Esophagus squamous epithelium (tissue), 5 donors: ENCODE measurements at regions not wholly inside any gene's neighbourhood (a gene's known extent, or its start where the extent isn't known, plus 50 kb on each side); places are given as distances from the start of the nearest gene placed in this dataset.

Experiments
- DNase-seq: peaks from one replicate; lab custom pipeline; 2025; lab: John Stamatoyannopoulos, UW
- H3K27ac ChIP-seq, 4 donors: fragments of 200-600 bp; sonication (generic); one replicate each; pipeline ENCODE4 v1.5.1; 2016 to 2019; ENCODE audit warnings: mild to moderate bottlenecking in 1 of 4
- H3K27me3 ChIP-seq, 4 donors: fragments of 200-600 bp; sonication (generic); 1 replicate in 3 of 4; 2 replicates in 1 of 4; pipeline versions ENCODE4 v1.5.1 to v1.6.0; 2017 to 2021; ENCODE audit warnings: antibody characterized with exemption in 1 of 4
- H3K36me3 ChIP-seq, 3 donors: fragments of 200-600 bp; sonication (generic); one replicate each; pipeline ENCODE4 v1.5.1; 2016 to 2019
- H3K4me1 ChIP-seq, 3 donors: fragments of 200-600 bp; sonication (generic); one replicate each; pipeline ENCODE4 v1.5.1; 2017 to 2019
- H3K4me3 ChIP-seq, 4 donors: fragments of 200-600 bp; sonication (generic); 1 replicate in 3 of 4; 2 replicates in 1 of 4; pipeline ENCODE4 v1.5.1; 2016 to 2019; ENCODE audit warnings: mild to moderate bottlenecking in 2 of 4, moderate library complexity in 1 of 4
- H3K9me3 ChIP-seq, 3 donors: fragments of 200-600 bp; sonication (generic); one replicate each; pipeline ENCODE4 v1.5.1; 2016 to 2019
- POLR2A ChIP-seq, 4 donors: fragments of 450-650 bp; IDR thresholded peaks; one replicate each; pipeline ENCODE4 v1.6.1; 2017; ENCODE audit warnings: antibody characterized with exemption in 4 of 4, mild to moderate bottlenecking in 4 of 4, moderate library complexity in 3 of 4
- WGBS, 2 donors: methylation state at CpG; one replicate each; pipeline ENCODE4 v1.1.5; 2018; 5-methylcytosine and 5-hydroxymethylcytosine counted together
- intact Hi-C: fragments of 100-400 bp; cut with DNase I; formaldehyde crosslinking; loops from one replicate; pipeline ENCODE4 v1.15.0; 2022
- TF ChIP-seq, protein P1 (sequence below), 6 experiments: fragments of 450-650 bp in 4 of 6; fragments of 200-600 bp in 2 of 6; sonication (generic) in 2 of 6; IDR thresholded peaks; one replicate each; pipeline ENCODE4 v1.5.1; 2016 to 2019; ENCODE audit warnings: antibody characterized with exemption in 6 of 6, mild to moderate bottlenecking in 4 of 6, moderate library complexity in 4 of 6
- donor health status: DM: yes; HTN: yes; CAD: no.

DNA sequence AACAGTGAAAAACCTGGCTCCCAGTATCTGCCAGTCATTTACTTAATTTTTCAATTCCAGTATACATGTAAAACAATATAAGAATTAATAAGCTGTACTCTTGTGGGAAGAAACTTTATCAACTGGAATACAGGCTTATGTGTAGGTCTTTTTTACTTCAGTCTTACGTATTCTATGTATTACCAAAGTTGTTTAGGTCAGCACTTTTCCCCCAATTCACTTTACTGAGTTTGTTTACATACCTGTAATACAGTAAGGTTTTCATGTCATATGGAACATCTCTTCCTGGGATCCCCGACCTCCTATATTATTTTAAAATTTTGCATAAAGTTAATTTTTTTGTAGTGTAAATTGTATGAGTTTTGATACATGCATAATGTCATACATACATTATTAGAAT is 181.8 kb upstream of the OLFM3 start:
- Histone ChIP-seq H3K36me3 (no peaks in the 10 kb centered on the region), H3K4me1 (no peaks in the 10 kb centered on the region), H3K9me3 (no peaks in the 10 kb centered on the region), H3K27ac (no peak overlapping the region), H3K27me3 (no peaks in the 10 kb centered on the region), H3K4me3 (no peak overlapping the region)
- intact Hi-C loops: no loop called here
- WGBS, 2 donors: 64 to 70% methylated on average over 2 of the region's 2 CpGs
- TF ChIP-seq, protein P1, sequence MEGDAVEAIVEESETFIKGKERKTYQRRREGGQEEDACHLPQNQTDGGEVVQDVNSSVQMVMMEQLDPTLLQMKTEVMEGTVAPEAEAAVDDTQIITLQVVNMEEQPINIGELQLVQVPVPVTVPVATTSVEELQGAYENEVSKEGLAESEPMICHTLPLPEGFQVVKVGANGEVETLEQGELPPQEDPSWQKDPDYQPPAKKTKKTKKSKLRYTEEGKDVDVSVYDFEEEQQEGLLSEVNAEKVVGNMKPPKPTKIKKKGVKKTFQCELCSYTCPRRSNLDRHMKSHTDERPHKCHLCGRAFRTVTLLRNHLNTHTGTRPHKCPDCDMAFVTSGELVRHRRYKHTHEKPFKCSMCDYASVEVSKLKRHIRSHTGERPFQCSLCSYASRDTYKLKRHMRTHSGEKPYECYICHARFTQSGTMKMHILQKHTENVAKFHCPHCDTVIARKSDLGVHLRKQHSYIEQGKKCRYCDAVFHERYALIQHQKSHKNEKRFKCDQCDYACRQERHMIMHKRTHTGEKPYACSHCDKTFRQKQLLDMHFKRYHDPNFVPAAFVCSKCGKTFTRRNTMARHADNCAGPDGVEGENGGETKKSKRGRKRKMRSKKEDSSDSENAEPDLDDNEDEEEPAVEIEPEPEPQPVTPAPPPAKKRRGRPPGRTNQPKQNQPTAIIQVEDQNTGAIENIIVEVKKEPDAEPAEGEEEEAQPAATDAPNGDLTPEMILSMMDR (IDR thresholded peaks at IDR 0.05): no peak
- no peak for TF ChIP-seq POLR2A (IDR thresholded peaks at IDR 0.05)
- DNase-seq: no peak

DNA sequence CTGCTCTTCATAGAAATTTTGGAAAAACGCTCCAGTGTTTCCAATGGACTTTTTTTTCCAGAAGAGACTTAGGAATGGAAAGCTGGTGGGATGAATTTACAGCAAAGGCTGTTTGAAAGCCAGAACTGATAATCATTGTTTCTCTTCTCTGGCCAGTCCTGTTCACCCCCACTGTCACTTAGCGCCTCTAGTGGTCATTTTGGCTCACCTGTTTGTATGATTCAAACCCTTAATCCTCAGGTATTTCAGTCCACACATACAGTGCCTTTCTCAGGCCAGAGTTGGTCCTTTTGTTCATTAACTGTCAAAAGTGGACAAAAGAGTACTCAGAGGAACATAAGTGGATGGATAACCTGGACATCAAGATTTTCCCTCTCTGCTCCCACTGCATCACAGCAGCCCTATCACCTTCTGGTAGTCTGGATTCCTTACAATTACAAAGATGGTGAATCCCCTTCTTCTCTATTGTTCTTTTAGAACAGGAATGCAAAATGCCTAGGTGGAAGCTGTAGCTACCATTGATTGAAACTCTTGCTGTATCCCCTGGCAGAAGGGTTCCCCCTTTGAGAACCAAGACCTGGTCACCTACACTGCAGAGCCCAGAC is 177.6 kb upstream of the OLFM3 start:
- DNase-seq: no peak
- 23 to 31% methylated on average over 2 of the region's 2 CpGs for WGBS, 2 donors
- Histone ChIP-seq H3K36me3 (no peaks in the 10 kb centered on the region), H3K27me3 (no peaks in the 10 kb centered on the region), H3K4me1 (no peaks in the 10 kb centered on the region), H3K27ac (no peak overlapping the region), H3K4me3 (no peak overlapping the region), H3K9me3 (no peaks in the 10 kb centered on the region)
- TF ChIP-seq POLR2A (IDR thresholded peaks at IDR 0.05): no peak
- TF ChIP-seq, protein P1 (IDR thresholded peaks at IDR 0.05): no peak
- intact Hi-C loops: no loop called here

DNA sequence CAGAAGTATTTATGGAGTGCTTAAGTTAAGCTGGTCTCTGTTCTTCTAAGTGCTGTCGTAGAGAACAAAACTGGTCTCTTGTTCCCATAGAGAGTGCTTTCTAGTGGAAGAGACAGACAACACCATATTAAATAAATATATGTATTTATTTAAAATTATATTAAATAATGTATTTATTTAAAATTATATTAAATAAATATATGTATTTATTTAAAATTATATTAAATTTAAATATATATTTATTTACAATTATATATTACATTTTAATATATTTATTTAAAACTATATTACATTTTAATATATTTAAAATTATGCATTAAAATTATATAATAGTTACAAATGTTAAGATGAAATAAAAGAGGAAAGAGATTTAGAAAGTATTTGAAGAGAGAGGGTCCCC is 175.5 kb upstream of the OLFM3 start:
- Histone ChIP-seq H3K27me3 (no peaks in the 10 kb centered on the region), H3K36me3 (no peaks in the 10 kb centered on the region), H3K27ac (no peak overlapping the region), H3K4me1 (no peaks in the 10 kb centered on the region), H3K9me3 (no peaks in the 10 kb centered on the region), H3K4me3 (no peak overlapping the region)
- intact Hi-C loops: no loop called here
- 69 to 78% methylated on average over 1 of the region's 1 CpG for WGBS, 2 donors
- TF ChIP-seq, protein P1 (IDR thresholded peaks at IDR 0.05): no peak
- TF ChIP-seq POLR2A (IDR thresholded peaks at IDR 0.05): no peak
- DNase-seq: no peak

DNA sequence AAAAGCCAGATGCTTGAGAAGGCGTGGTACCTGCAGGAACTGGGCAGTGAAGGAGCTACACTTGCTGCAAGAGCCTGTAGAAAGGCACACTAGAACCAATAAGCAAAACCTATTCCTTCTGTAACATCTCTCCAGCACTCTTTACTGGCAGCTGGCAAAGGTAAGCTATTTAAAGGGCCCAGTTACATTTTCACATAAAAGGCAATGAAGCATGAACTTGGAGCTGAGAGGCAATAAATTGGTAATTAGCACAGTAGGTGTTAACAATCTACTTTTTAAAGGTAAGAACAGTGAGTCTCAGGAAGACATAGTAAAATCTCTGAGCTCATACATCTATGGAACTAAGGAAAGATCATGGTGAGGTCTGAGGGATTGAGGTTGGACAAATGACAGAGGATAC is 167.1 kb upstream of the OLFM3 start:
- 17 to 40% methylated on average over 1 of the region's 1 CpG for WGBS, 2 donors
- H3K4me1 ChIP-seq: no peaks in the 10 kb centered on the region
- H3K4me3 ChIP-seq: no peak overlapping the region
- no peaks in the 10 kb centered on the region for H3K27me3 ChIP-seq
- intact Hi-C loops: no loop called here
- no peaks in the 10 kb centered on the region for H3K36me3 ChIP-seq
- DNase-seq: no peak
- TF ChIP-seq POLR2A (IDR thresholded peaks at IDR 0.05): no peak
- TF ChIP-seq, protein P1 (IDR thresholded peaks at IDR 0.05): no peak
- no peaks in the 10 kb centered on the region for H3K9me3 ChIP-seq
- H3K27ac ChIP-seq: no peak overlapping the region

DNA sequence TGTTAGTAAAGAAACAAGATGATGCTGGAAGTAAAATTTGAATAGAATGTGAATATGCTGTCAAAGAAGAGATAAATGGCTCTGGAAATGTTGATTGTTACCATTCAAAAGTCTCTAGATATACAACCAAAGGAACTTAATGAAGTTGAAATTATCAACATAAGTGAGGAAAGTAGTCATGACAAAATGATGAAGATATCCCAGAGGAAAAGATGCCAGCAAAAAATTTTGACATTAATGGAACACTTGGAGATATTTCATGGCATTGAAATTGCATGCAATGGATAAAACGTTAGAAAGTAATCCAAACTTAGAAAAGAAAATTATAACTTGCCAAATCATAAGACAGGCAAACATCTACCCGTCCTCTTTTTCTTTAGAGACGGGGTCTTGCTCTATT is 154.5 kb upstream of the OLFM3 start:
- no peaks in the 10 kb centered on the region for H3K4me1 ChIP-seq
- H3K27ac ChIP-seq: no peak overlapping the region
- DNase-seq: no peak
- no peak for TF ChIP-seq POLR2A (IDR thresholded peaks at IDR 0.05)
- TF ChIP-seq, protein P1 (IDR thresholded peaks at IDR 0.05): no peak
- 58 to 60% methylated on average over 3 of the region's 3 CpGs for WGBS, 2 donors
- no peaks in the 10 kb centered on the region for H3K36me3 ChIP-seq
- no peak overlapping the region for H3K4me3 ChIP-seq
- intact Hi-C loops: no loop called here
- no peaks in the 10 kb centered on the region for H3K9me3 ChIP-seq
- no peaks in the 10 kb centered on the region for H3K27me3 ChIP-seq
